ENCODE measurements at regions not wholly inside any gene's neighbourhood (a gene's known extent, or its start where the extent isn't known, plus 50 kb on each side); places are given as distances from the start of the nearest gene placed in this dataset.

GRCh38 chr7:15862016-15862780 lies 175.7 kb upstream of the MEOX2 start:
- peaks cover 6% of the 10 kb centered on the region; the same call in 1 of the 2 replicates for H3K4me1 ChIP-seq (ENCODE audit: insufficient read depth)
- H3F3A ChIP-seq (replicated peaks; ENCODE audit: low read depth), result no peaks in the 10 kb centered on the region
- H3K4me3 Mint-ChIP-seq, result no peak overlapping the region
- H3K27me3 ChIP-seq (ENCODE audit: insufficient read depth), result no peaks in the 10 kb centered on the region
- no peak overlapping the region for H3K4me2 ChIP-seq
- peaks cover 3% of the 10 kb centered on the region; the same call in 2 of the 3 replicates for H3K9me3 Mint-ChIP-seq
- H3K9me2 ChIP-seq (ENCODE audit: insufficient read depth), result peaks cover 6% of the 10 kb centered on the region; the same call in 1 of the 2 replicates
- H3K27me3 Mint-ChIP-seq (ENCODE audit: insufficient read depth, low read depth, poor library complexity), result no peaks in the 10 kb centered on the region
- no peak for DNase-seq (ENCODE audit: low spot score)
- peaks cover 7% of the 10 kb centered on the region for H3K4me1 Mint-ChIP-seq
- no peak overlapping the region for H3K4me3 ChIP-seq
- ATAC-seq, result no peak
- no peaks in the 10 kb centered on the region for H3K36me3 Mint-ChIP-seq (ENCODE audit: low read depth)
- H2AFZ ChIP-seq, result no peak overlapping the region
- TF ChIP-seq CTCF (conservative IDR thresholded peaks at IDR 0.05; ENCODE audit: low read depth in 2 of 2) (no peak), ZNF331 (CRISPR knock-in tag; IDR thresholded peaks at IDR 0.05; ENCODE audit: low read depth) (no peak), STAT1 (IDR thresholded peaks at IDR 0.05; ENCODE audit: unreplicated experiment) (no peak), REST (IDR thresholded peaks at IDR 0.05; ENCODE audit: unreplicated experiment) (no peak), ZNF462 (CRISPR knock-in tag; IDR thresholded peaks at IDR 0.05) (no peak), EZH2phosphoT487 (IDR thresholded peaks at IDR 0.05; ENCODE audit: unreplicated experiment) (no peak), JUNB (IDR thresholded peaks at IDR 0.05; ENCODE audit: unreplicated experiment) (no peak), EZH2 (IDR thresholded peaks at IDR 0.05; ENCODE audit: low read depth, unreplicated experiment) (no peak), POLR2AphosphoS5 (IDR thresholded peaks at IDR 0.05; ENCODE audit: low read depth) (no peak), ETS1 (IDR thresholded peaks at IDR 0.05) (no peak), NANOG (IDR thresholded peaks at IDR 0.05; ENCODE audit: borderline replicate concordance) (no peak), CREB1 (CRISPR knock-in tag; IDR thresholded peaks at IDR 0.05; ENCODE audit: low read depth) (no peak), ZNF114 (CRISPR knock-in tag; IDR thresholded peaks at IDR 0.05) (no peak)
- H3K36me3 ChIP-seq (ENCODE audit: insufficient read depth), result no peaks in the 10 kb centered on the region
- H3K79me2 ChIP-seq (replicated peaks; ENCODE audit: insufficient read depth), result no peaks in the 10 kb centered on the region
- H4K20me1 ChIP-seq (replicated peaks; ENCODE audit: insufficient read depth), result no peaks in the 10 kb centered on the region
- H3K27ac ChIP-seq (ENCODE audit: low read depth), result no peak overlapping the region
- no peak overlapping the region for H3K27ac Mint-ChIP-seq

Measured in GM23338 (cell line).